ENCODE measurements at regions not wholly inside any gene's neighbourhood (a gene's known extent, or its start where the extent isn't known, plus 50 kb on each side); places are given as distances from the start of the nearest gene placed in this dataset.

- no peaks in the 10 kb centered on the region for H3K4me1 Mint-ChIP-seq
- no peak for TF ChIP-seq CTCF (IDR thresholded peaks at IDR 0.05)
- H3K36me3 Mint-ChIP-seq (ENCODE audit: low read depth), result no peaks in the 10 kb centered on the region
- no peaks in the 10 kb centered on the region for H3K27me3 Mint-ChIP-seq
- H3K27ac Mint-ChIP-seq, result no peak overlapping the region
- DNase-seq (no peak), ATAC-seq (ENCODE audit: low read depth) (no peak)
- ChIA-PET CTCF (no interaction called here), POLR2A (no interaction called here)
- intact Hi-C loops (cut with micrococcal nuclease), result no loop called here
- H3K4me3 Mint-ChIP-seq, result no peak overlapping the region
- no peaks in the 10 kb centered on the region for H3K9me3 Mint-ChIP-seq
Observed at GRCh38 chr4:36677112-36677511, 395.7 kb downstream of the DTHD1 start.

GRCh38 chr4:36677874-36678273 lies 396.5 kb downstream of the DTHD1 start:
- Mint-ChIP-seq H3K27ac (no peak overlapping the region), H3K27me3 (no peaks in the 10 kb centered on the region)

GRCh38 chr4:36687681-36688080 lies 406.3 kb downstream of the DTHD1 start:
- POLR2A ChIA-PET, result no interaction called here
- intact Hi-C loops (cut with micrococcal nuclease), result no loop called here
- Mint-ChIP-seq H3K27me3 (no peaks in the 10 kb centered on the region), H3K27ac (no peak overlapping the region), H3K36me3 (ENCODE audit: low read depth) (no peaks in the 10 kb centered on the region), H3K4me1 (no peaks in the 10 kb centered on the region), H3K9me3 (no peaks in the 10 kb centered on the region), H3K4me3 (no peak overlapping the region)
- CTCF ChIA-PET, result no interaction called here
- no peak for TF ChIP-seq CTCF (IDR thresholded peaks at IDR 0.05)
- DNase-seq (no peak), ATAC-seq (ENCODE audit: low read depth) (no peak)

More at GRCh38 chr4:36677874-36678273, 396.5 kb downstream of the DTHD1 start:
- intact Hi-C loops (cut with micrococcal nuclease), result no loop called here
- ATAC-seq (ENCODE audit: low read depth) (no peak), DNase-seq (no peak)
- ChIA-PET POLR2A (no interaction called here), CTCF (no interaction called here)
- no peak for TF ChIP-seq CTCF (IDR thresholded peaks at IDR 0.05)
- H3K36me3 Mint-ChIP-seq (ENCODE audit: low read depth), result no peaks in the 10 kb centered on the region
- no peaks in the 10 kb centered on the region for H3K9me3 Mint-ChIP-seq
- no peak overlapping the region for H3K4me3 Mint-ChIP-seq
- H3K4me1 Mint-ChIP-seq, result no peaks in the 10 kb centered on the region

- Mint-ChIP-seq H3K27me3 (no peaks in the 10 kb centered on the region), H3K4me3 (no peak overlapping the region), H3K4me1 (no peaks in the 10 kb centered on the region), H3K36me3 (ENCODE audit: low read depth) (no peaks in the 10 kb centered on the region), H3K9me3 (no peaks in the 10 kb centered on the region), H3K27ac (no peak overlapping the region)
- CTCF ChIA-PET, result no interaction called here
- DNase-seq (no peak), ATAC-seq (ENCODE audit: low read depth) (no peak)
- intact Hi-C loops (cut with micrococcal nuclease), result no loop called here
- no peak for TF ChIP-seq CTCF (IDR thresholded peaks at IDR 0.05)
- POLR2A ChIA-PET, result no interaction called here
Observed at GRCh38 chr4:36692586-36692985, 411.2 kb downstream of the DTHD1 start.

- no peaks in the 10 kb centered on the region for H3K4me1 Mint-ChIP-seq
- DNase-seq (no peak), ATAC-seq (ENCODE audit: low read depth) (no peak)
- peaks cover 3% of the 10 kb centered on the region for H3K9me3 Mint-ChIP-seq
- no peak overlapping the region for H3K27ac Mint-ChIP-seq
- no peaks in the 10 kb centered on the region for H3K36me3 Mint-ChIP-seq (ENCODE audit: low read depth)
- ChIA-PET POLR2A (no interaction called here), CTCF (no interaction called here)
- no peak for TF ChIP-seq CTCF (IDR thresholded peaks at IDR 0.05)
- H3K27me3 Mint-ChIP-seq, result no peaks in the 10 kb centered on the region
- H3K4me3 Mint-ChIP-seq, result no peak overlapping the region
- intact Hi-C loops (cut with micrococcal nuclease), result no loop called here
Observed at GRCh38 chr4:36702245-36702644, 420.8 kb downstream of the DTHD1 start.

All from activated B cell treated with CpG ODN at 0.5 μM for 24 hours (primary cell).